ENCODE measurements at regions not wholly inside any gene's neighbourhood (a gene's known extent, or its start where the extent isn't known, plus 50 kb on each side); places are given as distances from the start of the nearest gene placed in this dataset.
A peak's percentile ranks its signal among the peaks of the same experiment; 100 is the strongest.

GRCh38 chr14:22255017-22255950 is 333.7 kb downstream of the DAD1 start:
- H3K9me3 ChIP-seq (ENCODE audit: insufficient read depth, low read length), result no peaks in the 10 kb centered on the region
- H3K36me3 ChIP-seq (replicated peaks; ENCODE audit: low read depth, low read length), result no peaks in the 10 kb centered on the region
- H3K4me3 ChIP-seq (ENCODE audit: low read length), result no peak overlapping the region
- H2AFZ ChIP-seq (ENCODE audit: low read depth, low read length), result no peak overlapping the region
- no peaks in the 10 kb centered on the region for H4K20me1 ChIP-seq (ENCODE audit: insufficient read depth, low read length)
- no peaks in the 10 kb centered on the region for H3K27me3 ChIP-seq (ENCODE audit: low read depth, low read length)
- H3K4me2 ChIP-seq (ENCODE audit: low read length), result no peak overlapping the region
- no peak overlapping the region for H3K27ac ChIP-seq (ENCODE audit: low read length)
- no peaks in the 10 kb centered on the region for H3K4me1 ChIP-seq (ENCODE audit: low read length)
- H3K79me2 ChIP-seq (ENCODE audit: low read length), result no peaks in the 10 kb centered on the region
- TF ChIP-seq CTCF (IDR thresholded peaks at IDR 0.05; ENCODE audit: low read depth, low read length) (no peak), EZH2phosphoT487 (IDR thresholded peaks at IDR 0.05; ENCODE audit: low read depth) (no peak)
- H3K9ac ChIP-seq (ENCODE audit: low read length), result no peak overlapping the region

GRCh38 chr14:22252686-22253085 is 336.3 kb downstream of the DAD1 start:
- Histone ChIP-seq H3K4me1 (ENCODE audit: low read length) (no peaks in the 10 kb centered on the region), H4K20me1 (ENCODE audit: insufficient read depth, low read length) (no peaks in the 10 kb centered on the region), H3K79me2 (ENCODE audit: low read length) (no peaks in the 10 kb centered on the region), H3K4me2 (ENCODE audit: low read length) (no peak overlapping the region), H2AFZ (ENCODE audit: low read depth, low read length) (peak overlapping the region; percentile 30; the same call in 1 of the 2 replicates), H3K27ac (ENCODE audit: low read length) (no peak overlapping the region), H3K4me3 (ENCODE audit: low read length) (no peak overlapping the region), H3K9me3 (ENCODE audit: insufficient read depth, low read length) (no peaks in the 10 kb centered on the region), H3K27me3 (ENCODE audit: low read depth, low read length) (no peaks in the 10 kb centered on the region), H3K36me3 (replicated peaks; ENCODE audit: low read depth, low read length) (no peaks in the 10 kb centered on the region), H3K9ac (ENCODE audit: low read length) (no peak overlapping the region)
- TF ChIP-seq CTCF (IDR thresholded peaks at IDR 0.05; ENCODE audit: low read depth, low read length), result no peak
- TF ChIP-seq EZH2phosphoT487 (IDR thresholded peaks at IDR 0.05; ENCODE audit: low read depth), result no peak

- Histone ChIP-seq H3K27me3 (ENCODE audit: low read depth, low read length) (0 out of 2 replicates have a peak, but pooled peaks cover 5% of the 10 kb centered on the region), H3K27ac (ENCODE audit: low read length) (no peak overlapping the region), H3K9ac (ENCODE audit: low read length) (no peak overlapping the region), H4K20me1 (ENCODE audit: insufficient read depth, low read length) (no peaks in the 10 kb centered on the region), H3K4me3 (ENCODE audit: low read length) (no peak overlapping the region), H3K4me2 (ENCODE audit: low read length) (no peak overlapping the region), H2AFZ (ENCODE audit: low read depth, low read length) (no peak overlapping the region), H3K79me2 (ENCODE audit: low read length) (no peaks in the 10 kb centered on the region), H3K9me3 (ENCODE audit: insufficient read depth, low read length) (no peaks in the 10 kb centered on the region), H3K36me3 (replicated peaks; ENCODE audit: low read depth, low read length) (no peaks in the 10 kb centered on the region), H3K4me1 (ENCODE audit: low read length) (no peaks in the 10 kb centered on the region)
- TF ChIP-seq EZH2phosphoT487 (IDR thresholded peaks at IDR 0.05; ENCODE audit: low read depth) (no peak), CTCF (IDR thresholded peaks at IDR 0.05; ENCODE audit: low read depth, low read length) (no peak)
These were observed 337.9 kb downstream of the DAD1 start for GRCh38 chr14:22251090-22251489.

- Histone ChIP-seq H3K9me3 (ENCODE audit: insufficient read depth, low read length) (no peaks in the 10 kb centered on the region), H3K36me3 (replicated peaks; ENCODE audit: low read depth, low read length) (no peaks in the 10 kb centered on the region), H3K9ac (ENCODE audit: low read length) (no peak overlapping the region), H2AFZ (ENCODE audit: low read depth, low read length) (no peak overlapping the region), H4K20me1 (ENCODE audit: insufficient read depth, low read length) (no peaks in the 10 kb centered on the region), H3K27me3 (ENCODE audit: low read depth, low read length) (0 out of 2 replicates have a peak, but pooled peaks cover 5% of the 10 kb centered on the region), H3K4me2 (ENCODE audit: low read length) (no peak overlapping the region), H3K27ac (ENCODE audit: low read length) (no peak overlapping the region), H3K79me2 (ENCODE audit: low read length) (no peaks in the 10 kb centered on the region), H3K4me1 (ENCODE audit: low read length) (no peaks in the 10 kb centered on the region), H3K4me3 (ENCODE audit: low read length) (no peak overlapping the region)
- TF ChIP-seq CTCF (IDR thresholded peaks at IDR 0.05; ENCODE audit: low read depth, low read length) (no peak), EZH2phosphoT487 (IDR thresholded peaks at IDR 0.05; ENCODE audit: low read depth) (no peak)
These were observed 339.3 kb downstream of the DAD1 start for GRCh38 chr14:22249770-22250169.

Data from OCI-LY3 (cell line).